SKM-1 (cell line): ENCODE measurements at regions not wholly inside any gene's neighbourhood (a gene's known extent, or its start where the extent isn't known, plus 50 kb on each side); places are given as distances from the start of the nearest gene placed in this dataset.
"Not testable (repeated sequence)": the region's sequence is repeated elsewhere in the genome, so short reads cannot be mapped to it uniquely, and the experiment has no call there.

Experiments
- DNase-seq: peaks from one replicate; lab custom pipeline; 2025; ENCODE audit not compliant: unreplicated experiment; lab: John Stamatoyannopoulos, UW

DNA sequence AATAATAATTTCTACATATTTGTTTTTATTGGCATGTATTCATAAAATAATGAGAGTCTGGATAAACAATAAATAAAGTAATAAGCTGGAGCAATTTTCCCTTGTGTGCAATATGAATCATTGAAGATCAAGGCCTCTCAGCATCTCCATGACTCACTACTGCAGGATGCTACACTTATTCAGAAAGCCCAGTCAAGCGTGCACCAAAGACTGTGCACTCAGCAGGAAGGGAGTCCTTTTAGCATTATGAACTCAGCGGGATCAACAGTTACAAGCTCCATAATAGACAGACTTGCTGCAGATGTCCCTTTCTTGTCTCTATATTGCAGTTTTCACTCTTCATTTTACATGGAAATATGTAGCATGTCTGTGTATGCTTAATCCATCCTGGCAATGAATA is 485.3 kb downstream of the CDH9 start:
- no peak for DNase-seq

DNA sequence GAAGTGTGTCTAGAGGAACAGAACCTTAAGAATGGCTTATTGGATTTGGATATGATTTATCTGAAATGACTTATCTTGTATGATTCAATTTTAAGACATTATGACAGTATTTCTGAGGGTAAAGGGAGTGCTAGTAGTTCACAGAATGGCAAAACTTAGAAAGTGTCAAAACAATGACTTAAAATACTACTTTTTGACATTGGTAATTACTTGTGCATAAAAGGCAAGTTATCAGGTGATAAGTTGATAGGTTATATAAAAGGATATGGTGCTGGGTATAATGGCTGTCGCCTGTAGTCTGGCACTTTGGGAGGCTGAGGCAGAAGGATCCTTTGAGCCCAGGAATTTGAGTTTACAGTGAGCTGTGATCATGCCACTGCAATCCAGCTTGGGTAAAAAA is 494.4 kb downstream of the CDH9 start:
- DNase-seq: no peak

DNA sequence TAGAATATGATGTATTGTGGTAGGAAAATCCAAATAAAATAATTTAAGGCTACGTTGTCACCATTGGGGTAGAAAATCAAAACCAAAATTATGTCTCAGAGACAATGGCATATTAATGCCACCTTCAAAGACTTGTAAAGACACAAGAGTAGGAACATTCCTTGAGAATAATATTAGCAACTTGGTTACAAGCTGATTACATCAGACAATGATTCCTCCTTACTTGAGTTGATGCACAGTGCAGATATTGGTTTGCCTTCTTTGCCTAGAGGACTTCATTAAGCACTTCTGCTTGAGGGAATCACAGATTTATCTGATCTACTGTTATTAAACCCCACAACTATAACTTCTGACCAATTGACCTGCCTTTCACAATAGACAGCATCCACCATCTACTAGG is 500.2 kb downstream of the CDH9 start:
- DNase-seq: no peak

DNA sequence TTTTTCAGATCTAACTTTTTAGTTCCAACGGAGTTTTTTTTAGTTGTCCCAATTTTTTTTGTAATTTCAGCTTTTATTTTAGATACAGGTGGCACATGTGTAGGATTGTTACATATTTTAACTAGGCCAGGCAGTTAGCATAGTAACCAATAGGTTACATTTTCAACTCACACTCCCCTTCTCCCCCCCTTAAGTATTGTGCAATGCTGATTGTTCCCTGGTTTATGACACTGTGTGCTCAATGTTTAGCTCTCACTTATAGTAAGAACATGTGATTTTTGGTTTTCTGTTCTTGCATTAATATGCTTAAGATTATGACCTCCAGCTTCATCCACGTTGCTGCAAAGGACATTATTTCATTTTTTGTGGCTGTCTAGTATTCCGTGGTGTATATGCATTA is 503.2 kb downstream of the CDH9 start:
- DNase-seq: no peak

DNA sequence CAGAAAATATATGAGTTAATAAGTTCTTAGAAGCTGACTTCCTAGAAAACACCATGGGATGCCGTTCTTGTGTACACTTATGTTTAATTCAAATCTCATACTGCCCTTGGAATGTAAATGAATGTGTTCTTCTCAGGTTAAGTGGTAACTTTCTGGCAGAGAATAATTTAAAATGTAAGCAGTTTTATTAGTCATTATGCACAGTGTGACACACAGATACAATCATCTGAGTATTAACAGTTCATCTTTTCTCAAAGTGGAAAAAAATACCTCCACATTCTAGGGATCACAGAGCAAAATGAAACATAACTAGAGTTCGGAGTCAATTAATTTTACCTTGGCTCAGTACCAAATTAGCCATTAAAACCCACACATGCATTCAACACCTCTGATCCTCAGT is 508.1 kb downstream of the CDH9 start:
- DNase-seq: no peak

DNA sequence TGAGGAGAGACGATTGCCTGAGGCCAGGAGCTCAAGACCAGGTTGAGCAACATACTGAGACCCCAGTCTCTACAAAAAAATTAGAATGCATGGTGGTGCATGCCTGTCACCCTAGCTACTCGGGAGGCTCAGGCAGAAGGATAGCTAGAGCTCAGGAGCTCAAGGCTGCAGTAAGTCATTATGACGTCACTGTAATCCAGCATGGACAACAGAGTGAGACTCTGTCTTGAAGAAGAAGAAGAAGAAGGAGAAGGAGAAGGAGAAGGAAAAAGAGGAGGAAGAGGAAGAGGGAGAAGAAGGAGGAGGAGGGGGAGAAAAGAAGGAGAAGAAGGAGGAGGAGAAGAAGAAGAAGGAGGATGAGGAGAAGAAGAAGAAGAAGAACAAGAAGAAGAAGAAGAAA is 519.1 kb downstream of the CDH9 start:
- DNase-seq: no peak

DNA sequence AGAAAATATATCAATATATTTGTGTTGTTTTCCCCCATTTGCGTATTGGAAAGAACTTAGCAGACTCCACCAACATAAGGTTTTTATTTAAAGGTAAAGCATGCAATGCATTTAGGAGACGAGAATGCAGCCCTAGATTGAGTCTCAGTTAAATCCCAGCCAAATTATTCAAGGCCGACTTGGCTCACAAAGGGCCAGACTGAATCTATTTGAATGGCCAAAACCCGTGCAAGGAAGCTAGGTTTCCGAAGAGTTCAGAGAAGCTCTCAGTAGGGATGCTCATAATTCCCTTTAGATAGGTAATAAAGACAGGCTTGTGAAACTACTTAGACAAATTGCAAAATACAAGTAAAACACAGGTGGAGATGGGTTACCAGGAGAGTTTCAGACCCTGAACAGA is 520.3 kb downstream of the CDH9 start:
- DNase-seq: no peak

DNA sequence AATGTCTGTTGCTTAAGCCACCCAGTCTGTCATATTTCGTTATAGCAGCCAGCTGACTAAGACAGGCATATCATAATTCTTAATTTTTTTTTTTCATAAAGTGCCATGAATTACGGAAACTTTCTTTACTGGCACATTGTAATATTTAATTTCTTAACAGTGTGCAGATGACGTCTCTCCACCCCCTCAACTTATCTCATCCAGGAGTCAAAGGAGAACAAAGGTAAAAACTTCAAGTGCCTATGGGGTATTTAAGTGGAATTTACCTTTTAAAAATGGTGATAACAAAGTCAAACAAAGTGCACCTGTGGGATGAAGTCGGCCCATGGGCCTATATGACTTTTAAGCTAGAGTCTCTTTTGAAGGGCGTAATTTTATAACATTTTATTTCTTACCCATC is 539.4 kb downstream of the CDH9 start:
- DNase-seq: no peak

DNA sequence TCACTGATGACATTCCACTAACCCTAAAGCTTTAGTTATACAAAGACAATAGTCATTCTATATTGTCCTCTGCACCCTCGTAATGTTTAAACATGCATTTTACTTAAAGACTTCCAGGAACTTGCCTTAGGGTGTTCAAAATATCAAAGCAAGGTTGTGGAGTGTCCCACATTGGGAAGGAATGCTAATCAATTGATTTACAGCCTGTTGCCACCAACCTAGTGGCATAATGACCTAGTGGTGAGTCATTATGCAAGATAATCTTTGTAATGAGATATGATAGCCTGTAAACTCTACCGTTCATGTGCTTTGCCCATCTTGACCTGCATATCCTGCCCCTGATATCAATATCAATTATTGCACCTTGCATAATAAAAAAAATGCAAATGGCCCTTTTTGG is 542.9 kb downstream of the CDH9 start:
- DNase-seq: no peak

DNA sequence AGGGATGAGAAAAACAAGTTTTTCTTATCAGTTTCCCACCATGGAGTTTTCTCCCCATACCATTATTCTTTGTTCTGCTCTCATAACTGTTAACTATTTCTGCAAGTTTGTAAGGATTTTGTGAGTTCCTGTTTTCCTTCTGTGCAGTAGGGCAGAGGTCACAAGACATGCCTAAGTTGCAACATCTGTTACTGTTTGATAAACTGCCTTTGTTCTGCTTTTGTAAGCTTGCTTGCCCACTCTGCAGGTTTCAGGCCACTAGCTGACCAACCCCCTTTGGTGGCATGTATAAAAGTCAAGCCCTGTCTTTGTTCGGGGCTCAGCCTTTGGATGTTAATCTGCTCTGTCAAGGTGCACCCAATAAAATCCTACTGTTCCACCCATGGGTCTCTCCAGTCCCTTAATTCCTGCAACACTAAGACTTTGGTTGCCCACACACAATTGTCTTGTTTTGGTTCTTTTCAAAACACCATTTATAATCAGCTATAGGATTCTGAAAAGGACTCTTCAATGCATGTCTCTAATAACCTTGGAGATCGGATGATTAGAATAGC is 545.4 kb downstream of the CDH9 start:
- DNase-seq: no peak

DNA sequence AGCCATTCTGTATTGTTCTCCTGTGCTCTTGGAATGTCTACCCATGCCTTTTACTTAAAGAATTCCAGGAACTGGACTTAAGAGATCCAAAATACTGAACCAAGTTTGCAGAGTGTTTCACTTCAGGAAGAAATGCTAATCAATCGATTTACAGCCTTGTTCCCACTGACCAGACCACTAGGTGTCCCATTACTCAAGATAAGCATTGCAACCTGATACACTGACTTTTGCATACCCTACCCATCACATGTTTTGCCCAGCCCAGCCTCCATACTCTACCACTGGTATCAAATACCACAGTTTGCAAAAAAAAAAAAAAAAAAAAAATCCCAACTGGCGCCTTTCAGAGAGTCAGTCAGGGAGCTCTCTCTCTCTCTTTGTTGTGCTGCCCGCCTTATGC is 550.8 kb downstream of the CDH9 start:
- no peak for DNase-seq

DNA sequence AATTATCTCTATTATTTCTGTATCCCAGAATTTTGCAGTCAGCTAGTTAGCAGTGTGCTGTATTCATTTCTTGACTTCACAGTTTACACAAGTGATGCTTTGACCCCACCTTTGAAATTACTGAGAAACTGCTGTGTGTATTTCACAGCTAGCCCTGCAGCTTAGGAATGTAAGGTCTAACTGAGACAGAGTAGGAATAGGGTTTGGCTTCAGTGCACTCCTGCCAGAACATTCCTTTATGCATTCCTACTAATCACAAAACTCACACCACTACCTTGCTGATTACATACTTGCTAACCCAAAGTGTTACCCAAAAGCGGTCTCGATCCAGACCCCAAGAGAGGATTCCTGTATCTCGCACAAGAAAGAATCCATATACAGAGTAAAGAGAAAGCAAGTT is 551.8 kb downstream of the CDH9 start:
- no peak for DNase-seq

DNA sequence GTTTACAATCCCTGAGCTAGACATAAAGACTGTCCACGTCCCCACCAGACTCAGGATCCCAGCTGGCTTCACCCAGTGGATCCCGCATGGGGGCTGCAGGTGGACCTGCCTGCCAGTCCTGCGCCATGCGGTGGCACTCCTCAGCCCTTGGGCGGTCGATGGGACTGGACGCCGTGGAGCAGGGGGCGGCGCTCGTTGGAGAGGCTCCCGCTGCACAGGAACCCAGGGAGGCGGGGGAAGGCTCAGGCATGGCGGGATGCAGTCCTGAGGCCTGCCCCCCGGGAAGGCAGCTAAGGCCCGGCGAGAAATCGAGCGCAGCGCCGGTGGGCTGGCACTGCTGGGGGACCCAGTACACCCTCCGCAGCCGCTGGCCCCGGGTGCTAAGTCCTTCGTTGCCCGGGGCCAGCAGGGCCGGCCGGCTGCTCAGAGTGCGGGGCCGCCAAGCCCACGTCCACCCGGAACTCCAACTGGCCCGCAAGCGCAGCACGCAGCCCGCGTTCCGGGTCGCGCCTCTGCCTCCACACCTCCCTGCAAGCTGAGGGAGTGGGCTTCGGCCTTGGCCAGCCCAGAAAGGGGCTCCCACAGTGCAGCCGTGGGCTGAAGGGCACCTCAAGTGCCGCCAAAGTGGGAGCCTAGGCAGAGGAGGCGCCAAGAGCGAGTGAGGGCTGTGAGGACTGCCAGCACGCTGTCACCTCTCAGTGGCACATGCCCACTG is 553.1 kb downstream of the CDH9 start:
- DNase-seq: not testable (repeated sequence)

DNA sequence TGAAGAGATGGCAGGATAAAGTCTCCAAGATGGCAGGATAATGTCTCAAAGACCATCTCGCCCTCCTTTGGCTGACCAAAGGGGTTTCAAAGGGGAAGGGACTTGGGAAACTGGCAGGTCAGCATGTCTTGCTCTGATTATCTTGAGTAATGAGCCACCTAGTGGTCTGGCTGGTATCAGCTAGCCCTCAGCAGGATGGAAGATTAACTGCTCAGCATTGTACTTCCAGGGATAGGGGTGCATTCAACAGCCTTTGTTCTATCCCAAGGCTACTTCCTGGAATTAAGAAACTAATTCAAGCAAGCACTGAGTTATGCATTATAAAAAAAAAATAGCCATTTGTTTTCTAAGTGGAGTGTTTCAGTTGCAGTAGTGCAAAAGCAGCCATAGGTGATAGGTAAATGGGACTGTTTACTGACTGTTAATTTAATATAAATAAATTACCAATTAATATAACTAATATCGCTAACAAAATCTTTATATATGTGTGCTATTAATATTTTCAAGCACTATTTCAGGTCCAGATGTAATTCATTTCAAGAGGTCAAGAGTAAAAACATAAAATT is 555.5 kb downstream of the CDH9 start:
- peak; percentile 25 for DNase-seq

DNA sequence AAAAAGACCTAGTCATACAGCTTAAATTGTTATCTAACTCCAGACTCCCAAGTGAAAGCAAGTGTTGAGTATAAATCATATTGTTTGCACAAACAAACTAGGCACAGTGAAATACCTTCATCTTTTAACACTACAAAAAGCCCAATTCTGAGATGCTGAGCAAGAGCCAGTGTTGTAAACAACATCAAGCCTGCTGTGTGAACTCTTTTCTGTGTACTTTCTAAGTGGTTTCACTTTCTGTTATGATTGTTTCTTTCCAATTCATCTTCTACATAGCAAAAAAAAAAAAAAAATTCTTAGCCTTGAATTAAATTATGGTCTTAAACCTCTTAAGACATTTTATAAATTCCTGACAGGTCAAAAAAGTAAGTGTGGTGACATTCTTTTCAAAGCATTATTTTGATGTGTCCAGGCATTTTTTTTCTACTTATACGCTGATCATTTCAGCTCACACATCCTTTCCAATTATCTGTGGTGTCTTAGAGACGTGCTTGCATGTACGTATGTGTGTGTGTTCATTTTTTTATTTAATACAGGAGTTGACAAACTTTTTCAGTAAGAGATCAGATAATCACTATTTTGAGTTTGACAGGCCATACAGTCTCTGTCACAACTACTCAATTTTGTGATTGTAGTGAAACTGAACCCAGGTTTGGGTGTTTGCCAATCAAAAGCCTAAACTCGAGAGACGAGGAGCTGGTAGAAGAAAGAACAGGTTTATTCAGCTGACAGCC is 556.1 kb downstream of the CDH9 start:
- DNase-seq: no peak

DNA sequence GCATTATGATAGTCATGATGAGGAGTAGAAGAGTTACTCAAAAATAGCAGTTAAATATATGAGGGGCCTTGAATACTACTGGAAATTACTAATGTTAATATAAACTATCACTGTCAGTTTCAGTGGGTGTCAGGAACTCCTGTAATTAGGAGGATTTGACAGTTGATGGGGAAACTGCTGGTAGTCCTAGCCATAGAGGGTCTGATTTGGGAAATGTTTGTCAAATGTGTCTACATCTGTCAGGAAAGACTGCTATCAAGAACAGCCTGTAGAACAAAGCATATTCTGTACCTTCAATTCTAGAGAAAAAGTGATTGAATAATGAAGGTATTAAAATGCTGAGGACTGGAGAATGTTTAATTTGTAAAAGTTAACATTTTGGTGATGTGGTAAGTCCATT is 567.9 kb downstream of the CDH9 start:
- no peak for DNase-seq

DNA sequence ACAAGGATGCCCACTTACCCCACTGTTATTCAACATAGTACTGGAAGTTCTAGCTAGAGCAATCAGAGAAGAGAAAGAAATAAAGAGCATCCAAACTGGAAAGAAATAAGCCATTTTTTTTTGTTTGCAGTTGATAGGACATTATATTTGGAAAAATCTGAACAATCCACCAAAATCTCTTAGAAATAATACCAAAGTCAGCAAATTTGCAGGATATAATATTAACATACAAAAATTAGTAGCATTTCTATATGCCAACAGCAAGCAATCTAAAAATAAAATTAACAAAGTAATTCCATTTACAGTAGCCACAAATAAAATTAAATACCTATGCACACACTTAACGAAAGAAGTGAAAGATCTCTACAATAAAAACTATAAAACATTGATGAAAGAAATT is 599.3 kb downstream of the CDH9 start:
- no peak for DNase-seq

DNA sequence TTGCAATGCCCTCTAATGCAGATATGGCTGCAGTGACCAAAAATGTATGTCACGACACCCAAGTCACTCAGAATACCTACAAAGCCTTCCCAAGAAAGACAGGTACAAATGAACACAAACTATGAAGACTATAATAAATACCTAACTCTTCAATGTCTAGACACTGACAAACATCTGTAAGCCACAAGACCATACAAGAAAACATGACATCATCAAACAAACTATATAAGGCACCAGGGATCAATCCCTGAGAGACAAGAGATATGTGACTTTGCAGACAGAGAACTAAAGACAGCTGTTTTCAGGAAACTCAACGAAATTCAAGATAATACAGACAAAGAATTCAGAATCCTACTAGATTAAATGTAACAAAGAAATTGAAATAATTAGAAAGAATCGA is 603.7 kb downstream of the CDH9 start:
- no peak for DNase-seq

DNA sequence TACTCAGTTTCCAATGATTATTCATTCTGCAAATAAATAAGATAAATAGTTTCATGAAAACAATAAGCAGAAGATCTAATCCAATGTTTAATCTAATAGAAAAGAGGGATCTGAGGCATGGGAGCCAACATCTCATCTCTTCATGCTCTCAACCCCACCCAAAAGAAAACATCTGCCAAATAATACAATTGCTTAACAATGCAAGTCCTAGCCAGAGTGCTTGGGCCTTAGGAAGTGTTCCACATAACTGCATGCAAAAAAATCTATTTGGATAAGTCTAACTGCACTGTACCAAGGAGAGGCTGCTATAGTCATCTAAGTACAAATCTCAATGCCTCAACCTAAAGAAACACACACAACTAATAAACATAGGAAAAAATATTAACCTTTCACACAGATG is 606.0 kb downstream of the CDH9 start:
- DNase-seq: no peak

DNA sequence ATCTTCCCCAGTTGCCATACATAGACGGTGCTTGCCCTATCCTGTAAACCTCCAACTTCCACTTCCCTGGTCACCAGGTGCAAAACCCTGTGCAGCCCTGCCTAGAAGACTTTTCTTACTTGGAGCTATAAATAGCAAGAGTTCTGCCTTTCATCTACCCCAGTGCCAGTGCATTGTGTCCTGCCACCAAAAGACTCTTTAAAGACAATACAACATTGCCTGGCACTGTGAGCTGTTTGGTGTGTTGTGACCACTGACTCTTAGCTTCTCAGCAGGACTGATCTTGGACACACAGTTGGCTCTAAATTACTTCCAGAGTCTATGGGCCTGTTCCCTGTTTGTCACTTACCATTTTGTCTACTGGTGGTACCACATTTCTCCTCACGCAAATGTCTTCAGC is 608.1 kb downstream of the CDH9 start:
- no peak for DNase-seq

DNA sequence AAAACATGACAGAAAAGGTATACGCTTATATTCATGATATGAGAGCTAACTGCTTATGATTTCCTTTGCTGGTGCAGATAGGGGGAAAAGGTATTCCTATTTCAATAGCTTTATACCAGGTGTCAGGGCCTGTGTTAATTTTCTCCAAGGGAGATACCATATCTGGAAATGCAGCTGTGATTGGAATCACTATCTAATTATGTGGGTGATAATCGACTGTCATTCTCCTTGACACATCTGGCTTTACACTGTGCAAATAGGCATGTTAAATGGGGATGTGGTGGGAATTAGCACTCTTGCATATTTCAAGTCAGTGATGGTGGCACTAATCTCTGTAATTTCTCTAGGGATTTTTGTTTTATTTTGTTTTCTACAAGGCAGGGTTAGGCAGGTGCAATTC is 611.1 kb downstream of the CDH9 start:
- no peak for DNase-seq

DNA sequence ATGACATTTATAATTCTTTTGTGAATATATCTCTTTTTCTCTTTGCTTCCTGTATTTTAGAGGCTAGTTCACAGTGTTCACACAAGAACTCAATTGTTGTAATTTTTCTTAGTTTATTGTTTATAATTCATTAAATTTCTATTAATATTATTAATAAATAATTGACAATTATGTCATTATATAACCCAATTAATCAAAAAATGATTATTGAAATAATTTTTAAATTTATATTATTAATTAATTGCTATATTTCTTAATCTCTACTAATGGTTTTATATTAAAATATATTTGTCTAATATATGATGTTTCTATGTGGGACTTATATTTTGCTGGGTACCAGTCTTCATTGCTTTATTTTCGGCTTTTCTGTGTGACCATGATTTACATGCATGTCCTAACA is 618.4 kb downstream of the CDH9 start:
- DNase-seq: no peak
